BJ (cell line): ENCODE measurements at regions not wholly inside any gene's neighbourhood (a gene's known extent, or its start where the extent isn't known, plus 50 kb on each side); places are given as distances from the start of the nearest gene placed in this dataset.

Experiments
- CTCF ChIA-PET: fragments of 350-600 bp; formaldehyde crosslinking; extraction: SDS; loops from one replicate; lab custom pipeline; 2021; ENCODE audit warnings: antibody characterized with exemption, inconsistent platforms; lab: Yijun Ruan, JAX
- POLR2A ChIA-PET: fragments of 300-600 bp; sonication (Branson Sonifier 250); formaldehyde crosslinking; extraction: SDS; loops from one replicate; lab custom pipeline; 2021; ENCODE audit warnings: antibody characterized with exemption; lab: Charles Lee
- DNase-seq: peaks from one replicate; pipeline ENCODE4 v3.0.0-alpha.2; 2011; ENCODE audit warnings: low read depth
- H3K27me3 ChIP-seq: 2 replicates; pipeline ENCODE4 v1.6.0; 2011; ENCODE audit warnings: low read length; ENCODE audit not compliant: control insufficient read depth, insufficient read depth
- H3K36me3 ChIP-seq: 2 replicates; pipeline ENCODE4 v1.5.1; 2011; ENCODE audit warnings: low read length; ENCODE audit not compliant: control insufficient read depth, insufficient read depth
- H3K4me3 ChIP-seq: 2 replicates; pipeline ENCODE4 v1.5.1; 2011; ENCODE audit warnings: low read depth, mild to moderate bottlenecking, control low read depth, low read length
- TF ChIP-seq, protein P1 (sequence below): IDR thresholded peaks from 2 replicates; pipeline ENCODE4 v1.5.1; 2011; ENCODE audit warnings: low read depth, mild to moderate bottlenecking, control low read depth, inconsistent platforms, low read length, moderate library complexity; ENCODE audit not compliant: insufficient read depth

DNA sequence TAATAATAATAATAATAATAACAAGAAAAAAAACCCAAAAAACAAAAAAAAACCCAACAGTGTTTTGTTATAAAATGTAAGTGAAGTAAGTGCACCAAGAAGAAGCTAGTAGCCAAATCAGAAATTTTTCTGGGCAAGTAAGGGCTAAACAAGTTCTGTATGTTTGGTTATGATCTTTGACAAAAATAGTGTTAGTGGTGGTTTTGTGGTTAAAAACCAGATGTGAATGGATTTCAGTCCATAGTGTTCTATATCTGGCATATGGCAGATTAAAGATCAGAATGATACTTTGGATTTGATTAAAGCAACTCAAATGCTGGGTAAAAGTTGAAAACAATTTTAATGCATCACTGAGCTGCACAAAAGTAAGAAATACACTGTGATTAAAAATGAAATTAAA lies 116.5 kb upstream of the NDST4 start:
- ChIA-PET POLR2A (no interaction called here), CTCF (no interaction called here)
- H3K36me3 ChIP-seq: no peaks in the 10 kb centered on the region
- TF ChIP-seq, protein P1, sequence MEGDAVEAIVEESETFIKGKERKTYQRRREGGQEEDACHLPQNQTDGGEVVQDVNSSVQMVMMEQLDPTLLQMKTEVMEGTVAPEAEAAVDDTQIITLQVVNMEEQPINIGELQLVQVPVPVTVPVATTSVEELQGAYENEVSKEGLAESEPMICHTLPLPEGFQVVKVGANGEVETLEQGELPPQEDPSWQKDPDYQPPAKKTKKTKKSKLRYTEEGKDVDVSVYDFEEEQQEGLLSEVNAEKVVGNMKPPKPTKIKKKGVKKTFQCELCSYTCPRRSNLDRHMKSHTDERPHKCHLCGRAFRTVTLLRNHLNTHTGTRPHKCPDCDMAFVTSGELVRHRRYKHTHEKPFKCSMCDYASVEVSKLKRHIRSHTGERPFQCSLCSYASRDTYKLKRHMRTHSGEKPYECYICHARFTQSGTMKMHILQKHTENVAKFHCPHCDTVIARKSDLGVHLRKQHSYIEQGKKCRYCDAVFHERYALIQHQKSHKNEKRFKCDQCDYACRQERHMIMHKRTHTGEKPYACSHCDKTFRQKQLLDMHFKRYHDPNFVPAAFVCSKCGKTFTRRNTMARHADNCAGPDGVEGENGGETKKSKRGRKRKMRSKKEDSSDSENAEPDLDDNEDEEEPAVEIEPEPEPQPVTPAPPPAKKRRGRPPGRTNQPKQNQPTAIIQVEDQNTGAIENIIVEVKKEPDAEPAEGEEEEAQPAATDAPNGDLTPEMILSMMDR: no peak
- H3K4me3 ChIP-seq: no peak overlapping the region
- DNase-seq: no peak
- no peaks in the 10 kb centered on the region for H3K27me3 ChIP-seq

- Histone ChIP-seq H3K4me3 (no peak overlapping the region), H3K36me3 (no peaks in the 10 kb centered on the region), H3K27me3 (no peaks in the 10 kb centered on the region)
- POLR2A ChIA-PET: no interaction called here
- TF ChIP-seq, protein P1: no peak
- no peak for DNase-seq
- CTCF ChIA-PET: no interaction called here
Observed at GRCh38 chr4:115228851-115229250, 115.4 kb upstream of the NDST4 start.

DNA sequence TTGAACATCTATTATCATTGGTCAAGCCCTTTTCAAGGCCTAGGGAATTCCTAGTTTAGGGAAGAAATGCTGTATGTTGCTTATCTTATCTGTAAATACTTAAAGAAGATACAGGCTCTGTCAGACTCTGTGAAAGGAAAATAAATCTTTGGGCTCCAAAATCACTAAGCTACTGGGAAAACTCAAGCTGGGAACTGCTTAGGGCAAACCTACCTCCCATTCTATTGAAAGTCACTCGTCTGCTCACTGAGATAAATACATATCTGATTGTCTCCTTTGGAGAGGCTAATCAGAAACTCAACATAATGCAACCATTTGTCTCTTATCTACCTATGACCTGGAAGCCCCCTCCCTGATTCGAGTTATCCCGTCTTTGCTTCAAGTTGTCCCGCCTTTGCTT lies 108.6 kb upstream of the NDST4 start:
- CTCF ChIA-PET: no interaction called here
- POLR2A ChIA-PET: no interaction called here
- no peaks in the 10 kb centered on the region for H3K27me3 ChIP-seq
- DNase-seq: no peak
- no peak overlapping the region for H3K4me3 ChIP-seq
- H3K36me3 ChIP-seq: no peaks in the 10 kb centered on the region
- TF ChIP-seq, protein P1: no peak

DNA sequence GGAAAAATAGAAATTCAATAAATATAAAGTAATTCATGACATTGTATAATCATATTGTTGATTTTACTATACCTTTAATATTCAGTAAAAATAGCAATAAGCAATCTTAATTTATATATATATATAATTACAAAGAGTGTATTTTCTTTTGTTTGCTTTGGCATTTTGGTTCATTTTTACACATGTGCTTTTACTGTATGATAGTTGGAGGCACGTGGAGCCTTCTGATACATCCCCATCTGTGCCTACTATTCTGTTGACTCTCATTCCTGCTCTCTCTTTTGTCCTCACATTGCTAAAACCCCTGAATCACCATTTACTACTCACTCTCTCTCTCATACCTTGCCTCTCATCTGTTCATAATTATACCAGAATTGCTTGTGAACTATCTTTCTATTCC lies 106.4 kb upstream of the NDST4 start:
- DNase-seq: no peak
- TF ChIP-seq, protein P1: no peak
- H3K27me3 ChIP-seq: no peaks in the 10 kb centered on the region
- ChIA-PET POLR2A (no interaction called here), CTCF (no interaction called here)
- H3K4me3 ChIP-seq: no peak overlapping the region
- no peaks in the 10 kb centered on the region for H3K36me3 ChIP-seq

- H3K36me3 ChIP-seq: no peaks in the 10 kb centered on the region
- CTCF ChIA-PET: no interaction called here
- POLR2A ChIA-PET: no interaction called here
- no peaks in the 10 kb centered on the region for H3K27me3 ChIP-seq
- H3K4me3 ChIP-seq: no peak overlapping the region
- no peak for DNase-seq
- TF ChIP-seq, protein P1: no peak
Observed at GRCh38 chr4:115219315-115219860, 106.0 kb upstream of the NDST4 start.
